ENCODE measurements at regions not wholly inside any gene's neighbourhood (a gene's known extent, or its start where the extent isn't known, plus 50 kb on each side); places are given as distances from the start of the nearest gene placed in this dataset.

DNA sequence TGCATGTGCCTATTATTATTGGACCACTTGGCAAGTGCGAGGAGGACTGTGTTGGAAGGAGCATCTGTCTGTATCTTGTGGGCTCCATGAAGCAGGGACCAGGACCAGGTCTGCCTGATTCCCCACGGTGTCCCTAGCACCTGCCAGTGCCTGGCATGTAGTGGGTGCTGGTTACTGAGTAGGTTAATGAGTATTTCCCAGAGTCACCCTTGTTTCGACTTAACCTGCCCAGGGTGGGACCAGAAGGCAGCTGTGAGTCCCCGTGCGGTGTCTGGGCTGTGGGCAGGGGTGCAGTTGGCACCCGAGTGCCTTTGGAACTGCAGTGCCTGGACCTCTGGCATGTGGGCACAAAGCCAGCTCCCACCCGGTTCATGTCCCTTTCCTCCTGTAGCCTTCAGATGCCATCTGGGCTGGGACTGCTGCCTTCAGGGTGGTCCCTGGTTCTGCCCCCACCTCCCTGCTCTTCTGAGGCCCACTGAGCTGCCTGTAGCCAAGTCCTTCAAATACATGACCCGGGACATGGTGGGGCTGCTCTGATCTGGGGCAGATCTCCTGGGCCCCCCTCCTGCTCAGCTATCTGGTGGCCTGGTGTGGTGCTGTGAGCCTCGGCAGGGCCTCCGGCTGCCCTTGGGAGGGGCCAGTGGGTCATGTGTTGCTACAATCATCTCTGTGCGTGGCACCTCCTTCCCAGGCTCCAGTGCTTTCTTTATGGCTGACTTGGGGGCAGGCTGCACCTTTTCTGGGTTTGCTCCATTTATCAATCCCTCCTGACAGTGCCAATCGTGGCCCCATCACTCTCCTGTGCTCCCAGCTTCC is 53.0 kb upstream of the SORCS2 start:
- intact Hi-C loops (cut with micrococcal nuclease), result no loop called here
- RAD21 ChIA-PET (ENCODE audit: low non-redundant PET in 1 of 2, low total read pairs in 2 of 2, uncharacterized antibody in 2 of 2, unreplicated experiment in 2 of 2), result no interaction called here
- Histone ChIP-seq H3K9me2 (ENCODE audit: insufficient read depth) (no peaks in the 10 kb centered on the region), H3K27ac (ENCODE audit: low read depth, low read length) (no peak overlapping the region), H3K4me1 (ENCODE audit: control insufficient read depth in 1 of 2, insufficient read depth in 2 of 2, low read length in 2 of 2) (peaks cover 0 to 11% of the 10 kb centered on the region in 2 experiments; a peak in 2 of 4 replicates), H3K36me3 (ENCODE audit: control insufficient read depth in 1 of 2, insufficient read depth in 2 of 2, low read length in 2 of 2) (no peaks in the 10 kb centered on the region), H3K4me2 (ENCODE audit: low read length) (no peak overlapping the region), H3K4me3 (replicated peaks in 1 of 2; ENCODE audit: low read depth in 1 of 2, low read length in 2 of 2) (no peak overlapping the region), H3K79me2 (ENCODE audit: insufficient read depth, low read length) (no peaks in the 10 kb centered on the region), H4K20me1 (ENCODE audit: insufficient read depth) (no peaks in the 10 kb centered on the region), H3K9ac (ENCODE audit: low read length) (no peak overlapping the region), H2AFZ (ENCODE audit: low read depth, low read length, poor library complexity, severe bottlenecking) (no peak overlapping the region), H3K9me3 (ENCODE audit: control insufficient read depth in 1 of 2, insufficient read depth in 1 of 2, low read depth in 1 of 2, low read length in 2 of 2) (no peaks in the 10 kb centered on the region), H3K27me3 (ENCODE audit: insufficient read depth, low read length) (no peaks in the 10 kb centered on the region)
- no peak for ATAC-seq
- CTCF ChIA-PET, result no interaction called here
- no peak for TF ChIP-seq SRF (IDR thresholded peaks at IDR 0.05; ENCODE audit: low read depth)
- TF ChIP-seq CEBPB (IDR thresholded peaks at IDR 0.05; ENCODE audit: low read depth), result no peak
- TF ChIP-seq CBX3 (IDR thresholded peaks at IDR 0.05; ENCODE audit: low read depth), result no peak
- TF ChIP-seq, protein P1, sequence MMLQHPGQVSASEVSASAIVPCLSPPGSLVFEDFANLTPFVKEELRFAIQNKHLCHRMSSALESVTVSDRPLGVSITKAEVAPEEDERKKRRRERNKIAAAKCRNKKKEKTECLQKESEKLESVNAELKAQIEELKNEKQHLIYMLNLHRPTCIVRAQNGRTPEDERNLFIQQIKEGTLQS (IDR thresholded peaks at IDR 0.05), result no peak
- TF ChIP-seq ELF1 (IDR thresholded peaks at IDR 0.05; ENCODE audit: borderline replicate concordance, low read depth), result no peak
- TF ChIP-seq ZNF274 (IDR thresholded peaks at IDR 0.05; ENCODE audit: low read depth, low read length), result no peak
- no peak for TF ChIP-seq YY1 (IDR thresholded peaks at IDR 0.05; ENCODE audit: extremely low read depth, insufficient replicate concordance, low read depth, low read length)
- TF ChIP-seq FOSL1 (IDR thresholded peaks at IDR 0.05; ENCODE audit: low read depth), result no peak
- no peak for TF ChIP-seq EZH2 (IDR thresholded peaks at IDR 0.05)
- TF ChIP-seq, protein P2, sequence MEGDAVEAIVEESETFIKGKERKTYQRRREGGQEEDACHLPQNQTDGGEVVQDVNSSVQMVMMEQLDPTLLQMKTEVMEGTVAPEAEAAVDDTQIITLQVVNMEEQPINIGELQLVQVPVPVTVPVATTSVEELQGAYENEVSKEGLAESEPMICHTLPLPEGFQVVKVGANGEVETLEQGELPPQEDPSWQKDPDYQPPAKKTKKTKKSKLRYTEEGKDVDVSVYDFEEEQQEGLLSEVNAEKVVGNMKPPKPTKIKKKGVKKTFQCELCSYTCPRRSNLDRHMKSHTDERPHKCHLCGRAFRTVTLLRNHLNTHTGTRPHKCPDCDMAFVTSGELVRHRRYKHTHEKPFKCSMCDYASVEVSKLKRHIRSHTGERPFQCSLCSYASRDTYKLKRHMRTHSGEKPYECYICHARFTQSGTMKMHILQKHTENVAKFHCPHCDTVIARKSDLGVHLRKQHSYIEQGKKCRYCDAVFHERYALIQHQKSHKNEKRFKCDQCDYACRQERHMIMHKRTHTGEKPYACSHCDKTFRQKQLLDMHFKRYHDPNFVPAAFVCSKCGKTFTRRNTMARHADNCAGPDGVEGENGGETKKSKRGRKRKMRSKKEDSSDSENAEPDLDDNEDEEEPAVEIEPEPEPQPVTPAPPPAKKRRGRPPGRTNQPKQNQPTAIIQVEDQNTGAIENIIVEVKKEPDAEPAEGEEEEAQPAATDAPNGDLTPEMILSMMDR (IDR thresholded peaks at IDR 0.05 in 2 of 3, conservative IDR thresholded peaks at IDR 0.05 in 1 of 3; ENCODE audit: borderline replicate concordance in 1 of 3, insufficient read depth in 1 of 3, low read depth in 2 of 3, low read length in 2 of 3), result no peak
- TF ChIP-seq RAD21 (IDR thresholded peaks at IDR 0.05; ENCODE audit: low read depth), result no peak
- no peak for TF ChIP-seq SIN3A (IDR thresholded peaks at IDR 0.05; ENCODE audit: low read depth)
- TF ChIP-seq, protein P3, sequence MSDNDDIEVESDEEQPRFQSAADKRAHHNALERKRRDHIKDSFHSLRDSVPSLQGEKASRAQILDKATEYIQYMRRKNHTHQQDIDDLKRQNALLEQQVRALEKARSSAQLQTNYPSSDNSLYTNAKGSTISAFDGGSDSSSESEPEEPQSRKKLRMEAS (IDR thresholded peaks at IDR 0.05), result no peak
- TF ChIP-seq, protein P4, sequence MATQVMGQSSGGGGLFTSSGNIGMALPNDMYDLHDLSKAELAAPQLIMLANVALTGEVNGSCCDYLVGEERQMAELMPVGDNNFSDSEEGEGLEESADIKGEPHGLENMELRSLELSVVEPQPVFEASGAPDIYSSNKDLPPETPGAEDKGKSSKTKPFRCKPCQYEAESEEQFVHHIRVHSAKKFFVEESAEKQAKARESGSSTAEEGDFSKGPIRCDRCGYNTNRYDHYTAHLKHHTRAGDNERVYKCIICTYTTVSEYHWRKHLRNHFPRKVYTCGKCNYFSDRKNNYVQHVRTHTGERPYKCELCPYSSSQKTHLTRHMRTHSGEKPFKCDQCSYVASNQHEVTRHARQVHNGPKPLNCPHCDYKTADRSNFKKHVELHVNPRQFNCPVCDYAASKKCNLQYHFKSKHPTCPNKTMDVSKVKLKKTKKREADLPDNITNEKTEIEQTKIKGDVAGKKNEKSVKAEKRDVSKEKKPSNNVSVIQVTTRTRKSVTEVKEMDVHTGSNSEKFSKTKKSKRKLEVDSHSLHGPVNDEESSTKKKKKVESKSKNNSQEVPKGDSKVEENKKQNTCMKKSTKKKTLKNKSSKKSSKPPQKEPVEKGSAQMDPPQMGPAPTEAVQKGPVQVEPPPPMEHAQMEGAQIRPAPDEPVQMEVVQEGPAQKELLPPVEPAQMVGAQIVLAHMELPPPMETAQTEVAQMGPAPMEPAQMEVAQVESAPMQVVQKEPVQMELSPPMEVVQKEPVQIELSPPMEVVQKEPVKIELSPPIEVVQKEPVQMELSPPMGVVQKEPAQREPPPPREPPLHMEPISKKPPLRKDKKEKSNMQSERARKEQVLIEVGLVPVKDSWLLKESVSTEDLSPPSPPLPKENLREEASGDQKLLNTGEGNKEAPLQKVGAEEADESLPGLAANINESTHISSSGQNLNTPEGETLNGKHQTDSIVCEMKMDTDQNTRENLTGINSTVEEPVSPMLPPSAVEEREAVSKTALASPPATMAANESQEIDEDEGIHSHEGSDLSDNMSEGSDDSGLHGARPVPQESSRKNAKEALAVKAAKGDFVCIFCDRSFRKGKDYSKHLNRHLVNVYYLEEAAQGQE (IDR thresholded peaks at IDR 0.05; ENCODE audit: low read depth), result no peak
- no peak for TF ChIP-seq POLR2A (IDR thresholded peaks at IDR 0.05; ENCODE audit: borderline replicate concordance, extremely low read depth, insufficient read depth, insufficient read length)
- TF ChIP-seq ZFX (IDR thresholded peaks at IDR 0.05), result no peak
- TF ChIP-seq TCF7L2 (IDR thresholded peaks at IDR 0.05; ENCODE audit: borderline replicate concordance, extremely low read depth, insufficient read depth, insufficient read length), result no peak
- no peak for TF ChIP-seq SP1 (IDR thresholded peaks at IDR 0.05; ENCODE audit: low read depth)
- no peak for TF ChIP-seq EGR1 (IDR thresholded peaks at IDR 0.05; ENCODE audit: low read depth)
- TF ChIP-seq EZH2phosphoT487 (IDR thresholded peaks at IDR 0.05; ENCODE audit: borderline replicate concordance), result no peak
- no peak for DNase-seq (ENCODE audit: low read depth, low spot score)
- BruUV-seq (replicated peaks), result no TSS peak
- POLR2A ChIA-PET, result no interaction called here

Data from HCT116 (cell line).